ENCODE measurements at regions not wholly inside any gene's neighbourhood (a gene's known extent, or its start where the extent isn't known, plus 50 kb on each side); places are given as distances from the start of the nearest gene placed in this dataset.

DNA sequence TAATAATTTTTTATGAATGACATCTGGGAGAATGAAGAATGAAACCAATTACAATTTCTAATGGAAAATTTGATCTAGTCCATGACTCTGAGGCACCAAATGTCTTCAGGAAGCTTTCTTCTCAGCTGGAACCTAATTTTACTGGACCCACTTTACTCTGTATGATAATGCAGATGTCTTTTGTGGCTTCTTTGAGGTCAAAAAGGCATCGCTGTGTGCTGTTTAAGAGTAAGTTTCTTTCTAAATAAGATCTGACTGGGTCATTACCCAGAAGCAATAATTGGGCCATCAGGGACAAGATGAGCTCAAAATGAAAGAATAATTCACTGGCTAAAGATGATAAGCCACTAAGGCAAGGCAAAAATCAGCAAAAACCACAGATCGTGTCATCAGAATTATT lies 633.4 kb downstream of the PSAT1 start:
- no peaks in the 10 kb centered on the region for H3K27me3 ChIP-seq
- no peak overlapping the region for H3K4me3 ChIP-seq
- no peaks in the 10 kb centered on the region for H3K36me3 ChIP-seq
- TF ChIP-seq, protein P1, sequence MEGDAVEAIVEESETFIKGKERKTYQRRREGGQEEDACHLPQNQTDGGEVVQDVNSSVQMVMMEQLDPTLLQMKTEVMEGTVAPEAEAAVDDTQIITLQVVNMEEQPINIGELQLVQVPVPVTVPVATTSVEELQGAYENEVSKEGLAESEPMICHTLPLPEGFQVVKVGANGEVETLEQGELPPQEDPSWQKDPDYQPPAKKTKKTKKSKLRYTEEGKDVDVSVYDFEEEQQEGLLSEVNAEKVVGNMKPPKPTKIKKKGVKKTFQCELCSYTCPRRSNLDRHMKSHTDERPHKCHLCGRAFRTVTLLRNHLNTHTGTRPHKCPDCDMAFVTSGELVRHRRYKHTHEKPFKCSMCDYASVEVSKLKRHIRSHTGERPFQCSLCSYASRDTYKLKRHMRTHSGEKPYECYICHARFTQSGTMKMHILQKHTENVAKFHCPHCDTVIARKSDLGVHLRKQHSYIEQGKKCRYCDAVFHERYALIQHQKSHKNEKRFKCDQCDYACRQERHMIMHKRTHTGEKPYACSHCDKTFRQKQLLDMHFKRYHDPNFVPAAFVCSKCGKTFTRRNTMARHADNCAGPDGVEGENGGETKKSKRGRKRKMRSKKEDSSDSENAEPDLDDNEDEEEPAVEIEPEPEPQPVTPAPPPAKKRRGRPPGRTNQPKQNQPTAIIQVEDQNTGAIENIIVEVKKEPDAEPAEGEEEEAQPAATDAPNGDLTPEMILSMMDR (IDR thresholded peaks at IDR 0.05) = no peak
- H3K9me3 ChIP-seq = no peaks in the 10 kb centered on the region
- no peaks in the 10 kb centered on the region for H3K4me1 ChIP-seq
- H3K27ac ChIP-seq = no peak overlapping the region
- DNase-seq (ENCODE audit: low spot score) = no peak

DNA sequence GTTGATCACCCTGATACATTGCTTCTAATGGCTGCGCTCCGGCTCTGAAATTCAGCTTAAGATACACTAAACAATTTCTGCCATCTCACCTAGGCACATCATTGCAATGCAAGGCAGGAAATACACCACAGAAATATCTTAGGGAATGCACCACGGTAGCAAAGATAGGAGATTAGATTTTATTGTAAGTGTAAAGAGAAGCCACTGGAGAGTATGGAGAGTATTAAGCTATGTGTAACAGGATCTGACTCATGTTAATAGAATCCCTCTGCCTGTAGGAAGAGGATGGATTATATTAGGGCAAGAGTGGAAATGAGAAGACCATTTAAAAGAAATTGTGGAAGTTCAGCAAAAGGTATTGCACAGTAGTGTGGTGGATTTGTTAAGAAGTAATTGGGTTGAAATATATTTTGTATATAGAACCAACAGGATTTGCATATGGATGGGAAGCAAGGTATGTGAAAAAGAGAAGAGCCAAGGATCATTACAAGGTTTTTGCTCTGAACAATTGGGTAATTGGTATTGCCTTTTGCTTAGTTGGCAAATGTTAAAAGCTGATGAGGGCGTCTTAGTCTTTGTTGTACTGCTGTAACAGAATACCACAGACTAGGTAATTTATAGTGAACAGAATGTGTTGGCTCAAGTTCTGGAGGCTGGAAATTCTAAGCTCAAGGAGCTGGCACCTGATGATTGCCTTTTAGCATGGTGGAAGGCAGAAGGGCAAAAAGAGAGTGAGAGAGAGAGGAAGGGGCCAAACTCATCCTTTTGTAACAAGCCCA lies 636.1 kb downstream of the PSAT1 start:
- no peaks in the 10 kb centered on the region for H3K36me3 ChIP-seq
- TF ChIP-seq, protein P1 (IDR thresholded peaks at IDR 0.05) = no peak
- no peak overlapping the region for H3K4me3 ChIP-seq
- H3K4me1 ChIP-seq = no peaks in the 10 kb centered on the region
- no peaks in the 10 kb centered on the region for H3K9me3 ChIP-seq
- H3K27ac ChIP-seq = no peak overlapping the region
- no peaks in the 10 kb centered on the region for H3K27me3 ChIP-seq
- no peak for DNase-seq (ENCODE audit: low spot score)

DNA sequence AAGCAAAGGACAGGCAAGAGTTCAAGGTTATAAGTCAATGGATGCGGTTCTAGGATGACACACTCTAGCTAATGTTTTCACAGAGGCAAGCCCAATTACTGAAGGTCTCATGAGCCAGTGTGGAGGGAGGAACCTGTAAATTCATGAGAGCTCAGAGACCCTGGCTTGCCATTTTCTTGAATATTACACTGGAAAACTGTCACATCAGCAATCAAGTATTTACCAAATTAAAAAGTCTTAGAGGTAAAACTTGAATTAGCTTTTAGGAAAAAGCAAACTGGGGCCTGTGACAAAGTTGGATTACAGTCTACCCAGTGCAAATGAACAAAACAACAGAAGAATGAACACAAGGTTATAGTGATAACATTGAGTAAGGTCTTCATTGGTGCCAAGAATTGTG lies 636.9 kb upstream of the TLE4 start:
- Histone ChIP-seq H3K4me1 (no peaks in the 10 kb centered on the region), H3K27me3 (no peaks in the 10 kb centered on the region), H3K36me3 (no peaks in the 10 kb centered on the region), H3K9me3 (no peaks in the 10 kb centered on the region), H3K4me3 (no peak overlapping the region), H3K27ac (no peak overlapping the region)
- DNase-seq (ENCODE audit: low spot score) = no peak
- TF ChIP-seq, protein P1 (IDR thresholded peaks at IDR 0.05) = no peak

DNA sequence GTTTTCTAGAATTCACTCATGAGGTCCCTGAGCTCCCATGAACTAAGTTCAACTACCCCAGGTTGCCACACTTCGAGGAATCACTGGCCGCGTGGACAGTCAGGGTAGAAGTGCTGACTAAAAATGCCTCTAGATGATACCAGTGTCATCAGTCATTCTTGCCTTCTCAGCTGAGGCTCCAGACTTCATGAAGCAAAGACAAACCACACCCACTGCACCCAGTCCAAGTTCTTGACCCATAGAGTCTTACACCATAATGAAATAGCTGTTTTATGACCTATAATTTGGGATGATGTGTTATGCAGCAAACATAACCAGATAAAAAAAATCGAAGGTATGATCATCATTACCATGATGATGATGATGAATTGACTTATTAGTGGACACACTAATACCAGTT lies 632.9 kb upstream of the TLE4 start:
- H3K36me3 ChIP-seq = no peaks in the 10 kb centered on the region
- H3K4me3 ChIP-seq = no peak overlapping the region
- H3K27me3 ChIP-seq = no peaks in the 10 kb centered on the region
- H3K9me3 ChIP-seq = no peaks in the 10 kb centered on the region
- no peak overlapping the region for H3K27ac ChIP-seq
- TF ChIP-seq, protein P1 (IDR thresholded peaks at IDR 0.05) = no peak
- H3K4me1 ChIP-seq = no peaks in the 10 kb centered on the region
- no peak for DNase-seq (ENCODE audit: low spot score)

DNA sequence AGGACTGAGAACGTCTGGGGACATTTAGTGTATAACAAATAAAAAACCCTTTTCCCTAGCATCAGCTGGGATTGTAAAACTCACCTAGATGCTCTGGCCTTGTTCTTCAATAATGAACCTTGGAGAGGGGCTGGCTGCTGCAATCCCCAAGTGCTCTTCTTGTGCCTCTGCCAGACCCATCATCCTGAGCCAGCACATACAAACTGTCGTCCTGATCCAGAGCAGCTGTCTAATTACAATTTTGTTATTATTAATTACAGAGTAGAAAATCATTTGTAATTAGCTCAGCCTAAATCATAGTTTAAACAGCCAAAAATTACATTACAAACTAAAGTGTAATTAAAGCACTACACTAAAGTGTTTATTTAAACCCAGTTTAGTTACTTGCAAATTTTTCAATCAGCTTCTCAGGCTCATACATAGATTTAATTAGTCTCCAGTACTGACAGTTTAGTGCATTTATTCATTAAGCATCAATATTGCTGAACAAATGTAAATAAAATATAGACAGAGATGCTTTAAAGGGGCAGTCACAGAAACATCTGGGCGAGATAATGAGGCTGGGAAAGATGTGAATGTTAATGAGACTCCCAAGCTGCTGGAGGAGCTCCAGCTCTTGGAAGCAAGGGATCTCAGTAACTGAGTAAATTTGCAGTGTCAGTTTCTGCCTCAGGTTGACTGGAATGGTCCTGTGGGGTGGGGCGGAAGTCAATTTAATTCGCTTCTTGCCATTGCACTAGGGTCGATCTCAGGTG lies 632.3 kb upstream of the TLE4 start:
- Histone ChIP-seq H3K27ac (no peak overlapping the region), H3K4me3 (no peak overlapping the region), H3K4me1 (no peaks in the 10 kb centered on the region), H3K27me3 (no peaks in the 10 kb centered on the region), H3K36me3 (no peaks in the 10 kb centered on the region), H3K9me3 (no peaks in the 10 kb centered on the region)
- TF ChIP-seq, protein P1 (IDR thresholded peaks at IDR 0.05) = no peak
- DNase-seq (ENCODE audit: low spot score) = no peak
